ENCODE measurements at regions not wholly inside any gene's neighbourhood (a gene's known extent, or its start where the extent isn't known, plus 50 kb on each side); places are given as distances from the start of the nearest gene placed in this dataset.

DNA sequence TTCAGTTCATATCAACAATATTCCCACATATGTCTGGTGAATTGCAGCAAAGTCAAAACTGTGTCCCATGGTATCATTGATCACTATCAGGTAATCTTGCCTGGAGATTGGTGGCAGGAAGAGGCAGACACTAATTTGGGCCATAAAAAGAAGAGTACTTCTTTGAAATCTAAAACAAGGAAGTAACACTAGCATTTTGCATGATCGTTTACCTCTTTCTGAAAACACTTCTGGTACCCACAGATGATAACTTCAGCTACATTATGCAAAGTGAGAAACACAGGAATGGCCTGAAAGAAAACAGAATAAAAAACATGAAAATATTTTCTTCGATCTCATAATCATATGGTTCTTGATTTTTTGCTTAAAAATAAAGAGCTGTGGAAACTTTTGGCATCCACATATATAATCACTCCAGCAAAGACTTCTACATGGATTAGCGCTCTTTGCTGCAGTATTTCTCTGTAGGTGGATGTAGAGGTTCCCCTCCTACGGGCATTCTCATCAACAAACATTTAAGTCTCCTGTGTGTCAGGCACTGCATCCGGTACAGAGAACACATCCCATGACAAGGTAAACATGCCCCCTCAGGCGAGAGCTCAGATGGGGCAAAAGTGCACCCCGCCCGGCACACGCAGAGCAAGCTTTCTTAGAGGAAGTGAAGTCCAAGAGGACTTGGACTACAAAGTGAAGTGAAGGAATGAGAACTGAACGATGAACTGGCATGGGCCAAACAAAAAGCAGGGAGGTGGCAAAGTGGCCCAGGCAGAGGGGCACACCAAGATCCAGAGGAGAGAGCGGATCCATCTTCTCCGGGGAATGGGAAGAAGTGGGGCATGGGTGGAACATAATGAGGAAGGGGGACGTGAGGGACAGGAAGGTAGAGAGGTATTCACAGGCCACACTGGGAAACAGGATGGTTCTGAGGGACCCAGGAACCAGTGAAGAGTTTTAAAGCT, 68.0 kb upstream of the RIOK3 start:
- no peaks in the 10 kb centered on the region for H3K36me3 ChIP-seq (ENCODE audit: insufficient read depth, low read length)
- intact Hi-C loops (cut with micrococcal nuclease) = no loop called here
- H3K27ac ChIP-seq (ENCODE audit: low read depth, low read length) = no peak overlapping the region
- DNase-seq = no peak
- peaks cover 16% of the 10 kb centered on the region for H3K4me1 ChIP-seq (ENCODE audit: insufficient read depth, low read length)
- H3K27me3 ChIP-seq (ENCODE audit: insufficient read depth, low read length) = no peaks in the 10 kb centered on the region
- H3K4me3 ChIP-seq (ENCODE audit: low read length in 2 of 2) = no peak overlapping the region
- CTCF ChIA-PET (ENCODE audit: partially characterized antibody) = interaction anchor here (1.0 to 1.3 kb wide), 2 partner anchors 27 to 254 kb away, joined by 3 read pairs; no protein-coding TSS in a partner anchor
- POLR2A ChIA-PET (ENCODE audit: partially characterized antibody) = interaction anchor here (1.2 kb wide), 1 partner anchor 13 kb away, joined by 3 read pairs; no protein-coding TSS in a partner anchor
- H3K4me3 Mint-ChIP-seq = peak overlapping the region in 3 of 8 donors; percentile 8 to 29 (median 28)
- peaks cover 12 to 22% (median 14%) of the 10 kb centered on the region in 4 donors for H3K4me1 Mint-ChIP-seq
- H3K27ac Mint-ChIP-seq = peak overlapping the region; percentile 3 to 87 (median 49)
- H3K9me3 Mint-ChIP-seq = no peaks in the 10 kb centered on the region
- no peaks in the 10 kb centered on the region for H3K9me3 ChIP-seq (ENCODE audit: control insufficient read depth in 1 of 2, low read length in 2 of 2)
- H3K36me3 Mint-ChIP-seq = peaks cover 0 to 3% of the 10 kb centered on the region in 2 donors
- no peaks in the 10 kb centered on the region for H3K27me3 Mint-ChIP-seq

DNA sequence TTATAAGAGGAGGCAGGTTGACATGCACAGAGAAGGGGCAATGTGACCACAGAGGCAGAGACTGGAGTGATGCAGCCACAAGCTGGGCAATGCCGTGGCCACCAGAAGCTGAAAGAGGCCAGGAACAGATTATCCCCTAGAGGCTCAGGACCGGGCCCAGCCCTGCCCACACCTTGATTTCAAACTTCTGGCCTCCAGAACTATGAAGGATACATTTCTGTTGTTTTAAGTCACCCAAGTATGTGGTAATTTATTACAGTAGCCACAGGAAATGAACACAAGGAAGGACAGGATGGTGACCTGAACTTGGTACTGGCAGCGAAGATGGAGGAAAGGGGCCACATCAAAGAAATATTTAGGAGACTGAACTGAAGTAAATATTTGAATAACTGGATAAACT, 66.8 kb upstream of the RIOK3 start:
- DNase-seq = no peak
- H3K4me3 Mint-ChIP-seq = no peak overlapping the region
- H3K9me3 ChIP-seq (ENCODE audit: control insufficient read depth in 1 of 2, low read length in 2 of 2) = no peaks in the 10 kb centered on the region
- H3K4me3 ChIP-seq (ENCODE audit: low read length in 2 of 2) = no peak overlapping the region
- H3K27me3 Mint-ChIP-seq = no peaks in the 10 kb centered on the region
- peaks cover 0 to 3% of the 10 kb centered on the region in 2 donors for H3K36me3 Mint-ChIP-seq
- no peaks in the 10 kb centered on the region for H3K27me3 ChIP-seq (ENCODE audit: insufficient read depth, low read length)
- intact Hi-C loops (cut with micrococcal nuclease) = no loop called here
- CTCF ChIA-PET (ENCODE audit: partially characterized antibody) = no interaction called here
- H3K4me1 ChIP-seq (ENCODE audit: insufficient read depth, low read length) = peaks cover 16% of the 10 kb centered on the region
- H3K27ac Mint-ChIP-seq = peak overlapping the region in 1 of 7 donors; percentile 23
- peaks cover 12 to 22% (median 14%) of the 10 kb centered on the region in 4 donors for H3K4me1 Mint-ChIP-seq
- no peaks in the 10 kb centered on the region for H3K9me3 Mint-ChIP-seq
- H3K27ac ChIP-seq (ENCODE audit: low read depth, low read length) = no peak overlapping the region
- no peaks in the 10 kb centered on the region for H3K36me3 ChIP-seq (ENCODE audit: insufficient read depth, low read length)
- POLR2A ChIA-PET (ENCODE audit: partially characterized antibody) = interaction anchor here (1.2 kb wide), 1 partner anchor 12 kb away, joined by 3 read pairs; no protein-coding TSS in a partner anchor

DNA sequence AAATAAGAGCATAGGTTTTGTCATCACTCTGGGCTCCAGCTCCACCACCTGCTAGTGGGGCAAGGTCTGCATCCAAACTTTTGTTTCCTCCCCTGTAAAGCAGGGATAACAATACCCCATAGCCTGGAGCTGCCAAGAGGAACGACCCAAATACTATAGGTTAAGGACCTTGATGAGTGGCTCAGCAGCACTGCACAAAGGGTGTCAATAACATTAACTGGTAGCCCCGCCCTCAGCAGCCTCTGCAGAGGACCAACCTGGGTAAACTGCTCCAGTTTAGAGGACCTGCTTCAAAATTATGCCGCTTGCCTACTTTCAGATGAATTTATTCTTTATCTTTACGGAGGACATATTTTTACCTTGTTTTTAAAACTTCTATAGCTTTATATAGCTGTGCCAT, 65.8 kb upstream of the RIOK3 start:
- intact Hi-C loops (cut with micrococcal nuclease) = no loop called here

GRCh38 chr18:23388357-23388756, 64.7 kb upstream of the RIOK3 start:
- H3K4me1 Mint-ChIP-seq = peaks cover 12 to 15% (median 13%) of the 10 kb centered on the region in 4 donors
- no peaks in the 10 kb centered on the region for H3K9me3 Mint-ChIP-seq
- no peaks in the 10 kb centered on the region for H3K9me3 ChIP-seq (ENCODE audit: control insufficient read depth in 1 of 2, low read length in 2 of 2)
- intact Hi-C loops (cut with micrococcal nuclease) = no loop called here
- no peak overlapping the region for H3K4me3 Mint-ChIP-seq
- peaks cover 0 to 2% of the 10 kb centered on the region in 2 donors for H3K36me3 Mint-ChIP-seq
- no peaks in the 10 kb centered on the region for H3K36me3 ChIP-seq (ENCODE audit: insufficient read depth, low read length)
- ChIA-PET POLR2A (ENCODE audit: partially characterized antibody) (no interaction called here), CTCF (ENCODE audit: partially characterized antibody) (no interaction called here)
- H3K27me3 Mint-ChIP-seq = no peaks in the 10 kb centered on the region
- no peak overlapping the region for H3K27ac ChIP-seq (ENCODE audit: low read depth, low read length)
- no peak overlapping the region for H3K27ac Mint-ChIP-seq
- DNase-seq = no peak
- no peaks in the 10 kb centered on the region for H3K27me3 ChIP-seq (ENCODE audit: insufficient read depth, low read length)
- H3K4me1 ChIP-seq (ENCODE audit: insufficient read depth, low read length) = peaks cover 16% of the 10 kb centered on the region
- no peak overlapping the region for H3K4me3 ChIP-seq (ENCODE audit: low read length in 2 of 2)

More for the DNA sequence above, 65.8 kb upstream of the RIOK3 start:
- Mint-ChIP-seq H3K9me3 (no peaks in the 10 kb centered on the region), H3K27me3 (no peaks in the 10 kb centered on the region), H3K4me3 (no peak overlapping the region), H3K4me1 (peaks cover 12 to 22% (median 14%) of the 10 kb centered on the region in 4 donors), H3K27ac (no peak overlapping the region), H3K36me3 (peaks cover 0 to 3% of the 10 kb centered on the region in 2 donors)
- ChIA-PET POLR2A (ENCODE audit: partially characterized antibody) (no interaction called here), CTCF (ENCODE audit: partially characterized antibody) (no interaction called here)
- H3K27ac ChIP-seq (ENCODE audit: low read depth, low read length) = no peak overlapping the region
- H3K4me1 ChIP-seq (ENCODE audit: insufficient read depth, low read length) = peaks cover 16% of the 10 kb centered on the region
- H3K27me3 ChIP-seq (ENCODE audit: insufficient read depth, low read length) = no peaks in the 10 kb centered on the region
- no peak for DNase-seq
- no peaks in the 10 kb centered on the region for H3K36me3 ChIP-seq (ENCODE audit: insufficient read depth, low read length)
- no peak overlapping the region for H3K4me3 ChIP-seq (ENCODE audit: low read length in 2 of 2)
- H3K9me3 ChIP-seq (ENCODE audit: control insufficient read depth in 1 of 2, low read length in 2 of 2) = no peaks in the 10 kb centered on the region

DNA sequence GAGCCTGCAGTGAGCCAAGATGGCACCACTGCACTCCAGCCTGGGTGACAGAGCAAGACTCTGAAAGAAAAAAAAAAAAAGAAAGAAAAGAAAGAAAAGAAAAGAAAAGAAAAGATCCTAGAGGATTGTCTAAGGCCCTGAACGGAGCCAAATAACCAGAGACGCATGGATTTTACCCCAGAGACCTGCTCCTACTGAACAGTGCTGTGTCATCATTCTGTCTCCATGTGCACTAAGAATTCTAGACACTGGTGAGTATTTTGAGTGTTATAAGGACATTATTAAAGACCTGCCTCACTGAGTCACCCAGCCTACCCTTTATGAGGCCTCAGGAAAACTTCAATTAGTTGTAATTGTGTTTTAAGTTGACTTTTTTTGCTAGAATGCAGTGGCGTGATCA, 61.9 kb upstream of the RIOK3 start:
- CTCF ChIA-PET (ENCODE audit: partially characterized antibody) = interaction anchor here (0.7 kb wide), 1 partner anchor 700 kb away, joined by 3 read pairs; no protein-coding TSS in a partner anchor
- POLR2A ChIA-PET (ENCODE audit: partially characterized antibody) = no interaction called here
- Histone ChIP-seq H3K4me3 (ENCODE audit: low read length in 2 of 2) (no peak overlapping the region), H3K36me3 (ENCODE audit: insufficient read depth, low read length) (no peaks in the 10 kb centered on the region), H3K4me1 (ENCODE audit: insufficient read depth, low read length) (no peaks in the 10 kb centered on the region), H3K27ac (ENCODE audit: low read depth, low read length) (no peak overlapping the region), H3K9me3 (ENCODE audit: control insufficient read depth in 1 of 2, low read length in 2 of 2) (no peaks in the 10 kb centered on the region), H3K27me3 (ENCODE audit: insufficient read depth, low read length) (no peaks in the 10 kb centered on the region)
- no peak overlapping the region for H3K27ac Mint-ChIP-seq
- intact Hi-C loops (cut with micrococcal nuclease) = no loop called here
- H3K27me3 Mint-ChIP-seq = no peaks in the 10 kb centered on the region
- H3K9me3 Mint-ChIP-seq = no peaks in the 10 kb centered on the region
- DNase-seq = no peak
- no peak overlapping the region for H3K4me3 Mint-ChIP-seq
- peaks cover 0 to 8% of the 10 kb centered on the region in 2 donors for H3K36me3 Mint-ChIP-seq
- H3K4me1 Mint-ChIP-seq = no peaks in the 10 kb centered on the region

DNA sequence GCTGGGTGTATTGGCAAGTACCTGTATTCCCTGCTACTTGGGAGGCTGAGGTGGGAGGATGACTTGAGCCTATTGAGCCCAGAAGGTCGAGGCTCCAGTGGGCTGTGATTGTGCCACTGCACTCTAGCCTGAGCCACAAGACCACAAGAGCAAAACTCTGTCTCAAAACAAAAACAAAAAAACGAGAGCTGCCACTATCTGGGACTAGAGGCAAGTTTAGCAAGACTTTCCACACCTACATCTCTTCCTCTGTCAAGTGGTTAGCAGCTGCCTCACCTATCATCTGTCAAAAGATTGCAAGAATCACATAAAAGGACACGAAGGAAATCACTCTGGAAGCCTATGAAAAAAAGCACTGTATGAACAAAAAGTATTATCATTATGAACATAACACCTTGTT, 55.2 kb upstream of the RIOK3 start:
- Histone ChIP-seq H3K36me3 (ENCODE audit: insufficient read depth, low read length) (no peaks in the 10 kb centered on the region), H3K4me3 (ENCODE audit: low read length in 2 of 2) (no peak overlapping the region), H3K27ac (ENCODE audit: low read depth, low read length) (no peak overlapping the region), H3K9me3 (ENCODE audit: control insufficient read depth in 1 of 2, low read length in 2 of 2) (no peaks in the 10 kb centered on the region), H3K4me1 (ENCODE audit: insufficient read depth, low read length) (no peaks in the 10 kb centered on the region), H3K27me3 (ENCODE audit: insufficient read depth, low read length) (no peaks in the 10 kb centered on the region)
- intact Hi-C loops (cut with micrococcal nuclease) = no loop called here
- H3K9me3 Mint-ChIP-seq = no peaks in the 10 kb centered on the region
- ChIA-PET CTCF (ENCODE audit: partially characterized antibody) (interaction anchor here (2.2 to 2.3 kb wide), 2 partner anchors 15 to 267 kb away, joined by 6 to 10 read pairs; no protein-coding TSS in a partner anchor), POLR2A (ENCODE audit: partially characterized antibody) (interaction anchor here (1.0 kb wide), 1 partner anchor 12 kb away, joined by 3 read pairs; no protein-coding TSS in a partner anchor)
- H3K27ac Mint-ChIP-seq = no peak overlapping the region
- H3K36me3 Mint-ChIP-seq = peaks cover 0 to 14% of the 10 kb centered on the region in 2 donors
- no peak for DNase-seq
- peak overlapping the region in 1 of 8 donors; percentile 10 for H3K4me3 Mint-ChIP-seq
- peaks cover 0 to 6% (median 1%) of the 10 kb centered on the region in 4 donors for H3K4me1 Mint-ChIP-seq
- no peaks in the 10 kb centered on the region for H3K27me3 Mint-ChIP-seq

- ChIA-PET CTCF (ENCODE audit: partially characterized antibody) (interaction anchor here (2.2 to 2.3 kb wide), 2 partner anchors 15 to 267 kb away, joined by 6 to 10 read pairs; no protein-coding TSS in a partner anchor), POLR2A (ENCODE audit: partially characterized antibody) (interaction anchor here (1.0 kb wide), 1 partner anchor 13 kb away, joined by 3 read pairs; no protein-coding TSS in a partner anchor)
- Mint-ChIP-seq H3K9me3 (peaks cover 0 to 2% (median 0%) of the 10 kb centered on the region in 8 donors), H3K4me1 (peaks cover 0 to 6% (median 1%) of the 10 kb centered on the region in 4 donors), H3K36me3 (peaks cover 2 to 18% of the 10 kb centered on the region in 2 donors), H3K27ac (peak overlapping the region in 2 of 7 donors; percentile 44 to 73), H3K27me3 (no peaks in the 10 kb centered on the region), H3K4me3 (no peak overlapping the region)
- H3K36me3 ChIP-seq (ENCODE audit: insufficient read depth, low read length) = no peaks in the 10 kb centered on the region
- H3K4me1 ChIP-seq (ENCODE audit: insufficient read depth, low read length) = no peaks in the 10 kb centered on the region
- DNase-seq = no peak
- H3K9me3 ChIP-seq (ENCODE audit: control insufficient read depth in 1 of 2, low read length in 2 of 2) = no peaks in the 10 kb centered on the region
- no peak overlapping the region for H3K4me3 ChIP-seq (ENCODE audit: low read length in 2 of 2)
- intact Hi-C loops (cut with micrococcal nuclease) = no loop called here
- no peak overlapping the region for H3K27ac ChIP-seq (ENCODE audit: low read depth, low read length)
- H3K27me3 ChIP-seq (ENCODE audit: insufficient read depth, low read length) = no peaks in the 10 kb centered on the region
Measured at GRCh38 chr18:23398401-23398800, 54.7 kb upstream of the RIOK3 start.
